ENCODE measurements at regions not wholly inside any gene's neighbourhood (a gene's known extent, or its start where the extent isn't known, plus 50 kb on each side); places are given as distances from the start of the nearest gene placed in this dataset.

GRCh38 chr18:10225300-10225699, 229.1 kb upstream of the APCDD1 start:
- Histone ChIP-seq H2AK5ac (ENCODE audit: low read depth, low read length) (no peak overlapping the region), H4K8ac (ENCODE audit: low read depth in 2 of 2, low read length in 2 of 2) (no peak overlapping the region), H3K4ac (ENCODE audit: low read depth, low read length) (no peak overlapping the region), H2BK5ac (ENCODE audit: low read depth, low read length, poor library complexity, severe bottlenecking) (no peak overlapping the region), H3K56ac (ENCODE audit: extremely low read depth, insufficient read depth, low read length) (no peak overlapping the region), H3K4me3 (ENCODE audit: insufficient read depth, low read depth, low read length) (no peak overlapping the region), H4K5ac (ENCODE audit: low read depth, low read length) (no peak overlapping the region), H3K18ac (ENCODE audit: low read depth, low read length) (no peak overlapping the region), H3K36me3 (ENCODE audit: control insufficient read depth, insufficient read depth, low read length) (no peaks in the 10 kb centered on the region), H3K4me1 (ENCODE audit: control insufficient read depth, insufficient read depth, low read length) (no peaks in the 10 kb centered on the region), H2BK20ac (ENCODE audit: low read depth, low read length) (no peak overlapping the region), H3K9me1 (ENCODE audit: insufficient read depth, low read length) (no peaks in the 10 kb centered on the region), H3K9me3 (ENCODE audit: control insufficient read depth, insufficient read depth, low read length) (peaks cover 23% of the 10 kb centered on the region), H2BK120ac (ENCODE audit: low read depth, low read length) (no peak overlapping the region), H2AK9ac (replicated peaks; ENCODE audit: low read depth, low read length, poor library complexity) (no peak overlapping the region), H3K27ac (ENCODE audit: insufficient read depth, low read length) (no peak overlapping the region), H3K14ac (replicated peaks; ENCODE audit: low read depth, low read length) (no peak overlapping the region), H3K79me1 (ENCODE audit: low read depth in 1 of 2, low read length in 2 of 2) (no peaks in the 10 kb centered on the region), H2AFZ (replicated peaks; ENCODE audit: low read length, poor library complexity) (no peak overlapping the region), H3K9ac (ENCODE audit: low read depth, low read length) (no peak overlapping the region), H3K4me2 (ENCODE audit: low read depth, low read length) (no peak overlapping the region), H3K27me3 (ENCODE audit: control insufficient read depth, insufficient read depth, low read length) (no peaks in the 10 kb centered on the region), H4K20me1 (ENCODE audit: insufficient read depth, low read length) (no peaks in the 10 kb centered on the region), H4K91ac (ENCODE audit: insufficient read depth, low read depth, low read length) (no peak overlapping the region), H2BK15ac (ENCODE audit: low read depth, low read length) (no peak overlapping the region), H3K23ac (ENCODE audit: low read depth, low read length) (no peak overlapping the region)
- ChIA-PET POLR2A (ENCODE audit: unreplicated experiment) (no interaction called here), CTCF (no interaction called here)
- no peak for ATAC-seq (ENCODE audit: low read depth)
- intact Hi-C loops (cut with micrococcal nuclease) (no loop called here), in situ Hi-C loops (cut with MboI; ENCODE audit: low sequenced_read_pairs) (no loop called here), dilution Hi-C loops (cut with HindIII; ENCODE audit: low sequenced_read_pairs, unreplicated experiment) (no loop called here)
- no peak for TF ChIP-seq USF2 (IDR thresholded peaks at IDR 0.05; ENCODE audit: low read depth, low read length)
- no peak for TF ChIP-seq SMC3 (IDR thresholded peaks at IDR 0.05; ENCODE audit: low read depth, low read length)
- TF ChIP-seq MXI1 (IDR thresholded peaks at IDR 0.05; ENCODE audit: borderline replicate concordance, low read depth, low read length) = no peak
- BruUV-seq (replicated peaks) = no TSS peak
- WGBS, 2 experiments (ENCODE audit: extremely low coverage in 2 of 2, insufficient read length in 1 of 2) = no CpG with 5 or more reads among the region's 6 CpGs
- no peak for DNase-seq

Data from IMR-90 (cell line).